GM23338 (cell line): ENCODE measurements at regions not wholly inside any gene's neighbourhood (a gene's known extent, or its start where the extent isn't known, plus 50 kb on each side); places are given as distances from the start of the nearest gene placed in this dataset.

Experiments
- ATAC-seq: fragments of 200-7000 bp; cut with Tn5 transposase; 3 replicates; pipeline ENCODE4 v1.9.1; 2020
- DNase-seq: peaks from one replicate; pipeline ENCODE4 v3.0.0-alpha.2; 2015; ENCODE audit warnings: low spot score
- H2AFZ ChIP-seq: fragments of 200-600 bp; sonication (generic); 2 replicates; pipeline ENCODE4 v1.8.0; 2016; ENCODE audit warnings: antibody characterized with exemption, mild to moderate bottlenecking, moderate library complexity
- H3F3A ChIP-seq: fragments of 200-600 bp; sonication (generic); replicated peaks from 2 replicates; pipeline ENCODE4 v1.8.0; 2017; ENCODE audit warnings: antibody characterized with exemption, mixed run types, low read depth
- H3K27ac ChIP-seq: fragments of 200-600 bp; sonication (generic); 2 replicates; pipeline ENCODE4 v1.6.1; 2016; ENCODE audit warnings: low read depth
- H3K27me3 ChIP-seq: fragments of 200-600 bp; sonication (generic); 2 replicates; pipeline ENCODE4 v1.8.0; 2016; ENCODE audit warnings: mild to moderate bottlenecking, mixed run types, moderate library complexity; ENCODE audit not compliant: insufficient read depth
- H3K36me3 ChIP-seq: fragments of 200-600 bp; sonication (generic); 2 replicates; pipeline ENCODE4 v1.8.0; 2016; ENCODE audit warnings: mild to moderate bottlenecking; ENCODE audit not compliant: insufficient read depth
- H3K4me1 ChIP-seq: fragments of 200-600 bp; sonication (generic); 2 replicates; pipeline ENCODE4 v1.8.0; 2016; ENCODE audit warnings: mild to moderate bottlenecking, moderate library complexity; ENCODE audit not compliant: insufficient read depth
- H3K4me2 ChIP-seq: fragments of 200-600 bp; sonication (generic); 2 replicates; pipeline ENCODE4 v1.7.1; 2017; ENCODE audit warnings: mixed run types
- H3K4me3 ChIP-seq: fragments of 200-600 bp; sonication (generic); 2 replicates; pipeline ENCODE4 v1.6.1; 2016; ENCODE audit warnings: mixed run types
- H3K79me2 ChIP-seq: fragments of 200-600 bp; sonication (generic); replicated peaks from 2 replicates; pipeline ENCODE4 v1.8.0; 2017; ENCODE audit warnings: mild to moderate bottlenecking; ENCODE audit not compliant: insufficient read depth
- H3K9me2 ChIP-seq: fragments of 200-600 bp; sonication (generic); 2 replicates; pipeline ENCODE4 v1.8.0; 2017; ENCODE audit not compliant: insufficient read depth
- H4K20me1 ChIP-seq: fragments of 200-600 bp; sonication (generic); replicated peaks from 2 replicates; pipeline ENCODE4 v1.8.0; 2017; ENCODE audit warnings: mild to moderate bottlenecking; ENCODE audit not compliant: insufficient read depth
- H3K27ac Mint-ChIP-seq: 2 replicates; pipeline ENCODE4 v1.8.0; 2020; ENCODE audit warnings: inconsistent platforms, mild to moderate bottlenecking, moderate library complexity, mixed read lengths
- H3K27me3 Mint-ChIP-seq: 3 replicates; pipeline ENCODE4 v1.8.0; 2022; ENCODE audit warnings: low read depth, mild to moderate bottlenecking, moderate library complexity, mixed read lengths, inconsistent platforms; ENCODE audit not compliant: insufficient read depth, poor library complexity
- H3K36me3 Mint-ChIP-seq: 3 replicates; pipeline ENCODE4 v1.8.0; 2021; ENCODE audit warnings: low read depth, mild to moderate bottlenecking, inconsistent platforms, moderate library complexity, mixed read lengths
- H3K4me1 Mint-ChIP-seq: 3 replicates; pipeline ENCODE4 v1.8.0; 2020; ENCODE audit warnings: mild to moderate bottlenecking, inconsistent platforms, mixed read lengths
- H3K4me3 Mint-ChIP-seq: 3 replicates; pipeline ENCODE4 v1.8.0; 2021; ENCODE audit warnings: moderate library complexity, mild to moderate bottlenecking, inconsistent platforms, mixed read lengths
- H3K9me3 Mint-ChIP-seq: 3 replicates; pipeline ENCODE4 v1.8.0; 2020; ENCODE audit warnings: moderate library complexity, mild to moderate bottlenecking, inconsistent platforms, mixed read lengths
- CREB1 ChIP-seq: fragments of 250-450 bp; sonication (Bioruptor Pico); IDR thresholded peaks from 2 replicates; pipeline ENCODE4 v1.5.0; 2020; ENCODE audit warnings: low read depth, mild to moderate bottlenecking, moderate library complexity
- EZH2 ChIP-seq: fragments of 200-600 bp; sonication (generic); IDR thresholded peaks from one replicate; pipeline ENCODE4 v1.8.0; 2017; ENCODE audit warnings: antibody characterized with exemption, mild to moderate bottlenecking, low read depth; ENCODE audit not compliant: unreplicated experiment
- EZH2phosphoT487 ChIP-seq: fragments of 200-600 bp; sonication (generic); IDR thresholded peaks from one replicate; pipeline ENCODE4 v1.8.1; 2018; ENCODE audit warnings: antibody characterized with exemption; ENCODE audit not compliant: unreplicated experiment
- JUNB ChIP-seq: IDR thresholded peaks from one replicate; pipeline ENCODE4 v1.6.1; 2016; ENCODE audit warnings: antibody characterized with exemption; ENCODE audit not compliant: unreplicated experiment
- NANOG ChIP-seq: IDR thresholded peaks from 2 replicates; pipeline ENCODE4 v1.6.1; 2016; ENCODE audit warnings: antibody characterized with exemption, borderline replicate concordance
- POLR2AphosphoS5 ChIP-seq: IDR thresholded peaks from 2 replicates; pipeline ENCODE4 v1.6.1; 2016; ENCODE audit warnings: antibody characterized with exemption, low read depth
- STAT1 ChIP-seq: IDR thresholded peaks from one replicate; pipeline ENCODE4 v1.6.1; 2016; ENCODE audit warnings: antibody characterized with exemption; ENCODE audit not compliant: unreplicated experiment
- ZNF114 ChIP-seq: fragments of 250-450 bp; sonication (Bioruptor Pico); IDR thresholded peaks from 2 replicates; pipeline ENCODE4 v1.5.0; 2020; ENCODE audit warnings: mild to moderate bottlenecking, moderate library complexity
- ZNF462 ChIP-seq: fragments of 250-450 bp; sonication (Bioruptor Pico); IDR thresholded peaks from 2 replicates; pipeline ENCODE4 v1.5.0; 2020; ENCODE audit warnings: mild to moderate bottlenecking, moderate library complexity

GRCh38 chr6:117018771-117019170 lies 141.7 kb downstream of the RFX6 start:
- Histone ChIP-seq H2AFZ (no peak overlapping the region), H3K4me2 (no peak overlapping the region), H3K27ac (no peak overlapping the region), H3K36me3 (no peaks in the 10 kb centered on the region), H4K20me1 (no peaks in the 10 kb centered on the region), H3K27me3 (no peaks in the 10 kb centered on the region), H3K79me2 (no peaks in the 10 kb centered on the region), H3F3A (no peaks in the 10 kb centered on the region), H3K9me2 (no peaks in the 10 kb centered on the region; the same call in 1 of the 2 replicates), H3K4me1 (no peaks in the 10 kb centered on the region), H3K4me3 (no peak overlapping the region)
- TF ChIP-seq EZH2 = no peak
- TF ChIP-seq POLR2AphosphoS5 = no peak
- no peak for TF ChIP-seq EZH2phosphoT487
- TF ChIP-seq STAT1 = no peak
- no peak for TF ChIP-seq JUNB
- TF ChIP-seq ZNF462 (CRISPR knock-in tag) = no peak
- no peak for TF ChIP-seq CREB1 (CRISPR knock-in tag)
- no peak for TF ChIP-seq ZNF114 (CRISPR knock-in tag)
- no peaks in the 10 kb centered on the region for H3K4me1 Mint-ChIP-seq
- H3K27me3 Mint-ChIP-seq = no peaks in the 10 kb centered on the region
- H3K27ac Mint-ChIP-seq = no peak overlapping the region
- peaks cover 2% of the 10 kb centered on the region; the same call in 1 of the 3 replicates for H3K36me3 Mint-ChIP-seq
- no peak overlapping the region for H3K4me3 Mint-ChIP-seq
- no peak for ATAC-seq
- peaks cover 10% of the 10 kb centered on the region for H3K9me3 Mint-ChIP-seq
- no peak for DNase-seq

GRCh38 chr6:117022774-117023173 lies 145.7 kb downstream of the RFX6 start:
- Histone ChIP-seq H3K27ac (no peak overlapping the region), H3K9me2 (no peaks in the 10 kb centered on the region; the same call in 1 of the 2 replicates), H3K79me2 (no peaks in the 10 kb centered on the region), H3F3A (no peaks in the 10 kb centered on the region), H4K20me1 (no peaks in the 10 kb centered on the region), H3K27me3 (no peaks in the 10 kb centered on the region), H3K4me3 (no peak overlapping the region), H2AFZ (no peak overlapping the region), H3K4me1 (no peaks in the 10 kb centered on the region), H3K36me3 (no peaks in the 10 kb centered on the region), H3K4me2 (no peak overlapping the region)
- no peak for ATAC-seq
- H3K4me1 Mint-ChIP-seq = no peaks in the 10 kb centered on the region
- no peaks in the 10 kb centered on the region for H3K36me3 Mint-ChIP-seq
- H3K4me3 Mint-ChIP-seq = no peak overlapping the region
- no peak overlapping the region for H3K27ac Mint-ChIP-seq
- H3K27me3 Mint-ChIP-seq = peaks cover 3% of the 10 kb centered on the region
- H3K9me3 Mint-ChIP-seq = no peaks in the 10 kb centered on the region
- DNase-seq = no peak
- TF ChIP-seq NANOG (no peak), ZNF462 (CRISPR knock-in tag) (no peak)
